SH-SY5Y (cell line): ENCODE measurements at regions not wholly inside any gene's neighbourhood (a gene's known extent, or its start where the extent isn't known, plus 50 kb on each side); places are given as distances from the start of the nearest gene placed in this dataset.

ENCODE experiments used
- GATA2 ChIP-seq: IDR thresholded peaks from 2 replicates; pipeline ENCODE4 v1.6.1; 2011; ENCODE audit warnings: mild to moderate bottlenecking, low read depth, low read length
- GATA3 ChIP-seq: IDR thresholded peaks from 2 replicates; pipeline ENCODE4 v1.6.1; 2011; ENCODE audit warnings: low read depth, mild to moderate bottlenecking, low read length, moderate library complexity

DNA sequence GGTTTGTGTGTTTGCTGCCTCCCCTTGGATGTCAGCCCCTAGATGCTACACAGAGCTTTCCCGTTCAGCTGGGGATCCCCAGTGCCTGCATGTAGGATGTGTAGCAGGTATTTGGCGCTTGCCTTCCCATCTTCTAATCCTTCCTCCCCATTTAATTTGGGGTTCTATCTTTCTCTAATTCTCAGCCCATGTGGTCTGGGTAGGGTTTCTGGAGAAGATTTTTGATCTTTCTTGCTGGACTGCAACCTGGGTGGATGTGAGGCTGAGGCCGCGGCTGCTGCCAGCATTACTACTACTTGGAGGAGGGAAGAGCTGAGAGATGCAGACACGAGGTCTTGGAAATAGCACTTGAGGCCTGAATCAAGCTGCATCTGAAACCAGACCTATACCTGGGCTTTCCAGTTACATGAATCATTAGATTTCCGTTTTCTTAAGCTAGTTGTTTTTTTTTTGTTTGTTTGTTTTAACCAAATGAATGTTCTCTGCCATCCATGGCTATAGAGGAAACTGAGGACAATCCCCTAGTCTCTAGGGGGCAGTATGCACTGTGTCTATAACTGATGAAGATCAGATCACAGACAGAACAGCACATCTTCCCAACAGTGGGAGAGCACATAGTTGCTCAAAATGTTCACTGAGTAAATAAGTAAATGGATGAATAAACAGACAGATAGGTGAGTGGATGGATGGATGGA lies 178.6 kb downstream of the FGF18 start:
- TF ChIP-seq GATA3 = no peak
- TF ChIP-seq GATA2 = no peak

- TF ChIP-seq GATA3 = no peak
- TF ChIP-seq GATA2 = no peak
Measured at GRCh38 chr5:171598641-171599152, 179.2 kb downstream of the FGF18 start.

DNA sequence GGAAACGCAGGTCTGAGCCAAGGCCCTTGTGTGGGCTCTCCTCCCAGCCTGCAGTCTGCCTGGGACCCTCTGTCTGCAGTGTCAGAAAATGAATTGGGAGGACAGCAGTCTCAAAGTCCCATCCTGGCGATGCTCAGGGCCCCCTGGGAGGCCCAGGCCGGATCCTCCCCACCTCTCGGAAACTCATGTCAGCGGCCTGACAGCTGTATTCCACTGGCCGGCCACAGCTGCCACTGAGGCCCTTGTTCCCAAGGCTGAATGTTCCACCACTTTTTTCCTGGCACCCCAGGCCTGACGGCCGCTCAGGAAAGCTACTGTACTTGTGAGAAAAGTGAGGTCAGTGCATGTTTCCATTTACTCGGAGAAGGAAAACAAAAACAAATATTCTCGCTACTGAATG lies 180.0 kb downstream of the FGF18 start:
- no peak for TF ChIP-seq GATA3
- no peak for TF ChIP-seq GATA2

- TF ChIP-seq GATA2 (no peak), GATA3 (no peak)
Measured at GRCh38 chr5:171599957-171600612, 180.6 kb downstream of the FGF18 start.

- TF ChIP-seq GATA3 = no peak
- no peak for TF ChIP-seq GATA2
Measured at GRCh38 chr5:171600741-171601265, 181.4 kb downstream of the FGF18 start.

DNA sequence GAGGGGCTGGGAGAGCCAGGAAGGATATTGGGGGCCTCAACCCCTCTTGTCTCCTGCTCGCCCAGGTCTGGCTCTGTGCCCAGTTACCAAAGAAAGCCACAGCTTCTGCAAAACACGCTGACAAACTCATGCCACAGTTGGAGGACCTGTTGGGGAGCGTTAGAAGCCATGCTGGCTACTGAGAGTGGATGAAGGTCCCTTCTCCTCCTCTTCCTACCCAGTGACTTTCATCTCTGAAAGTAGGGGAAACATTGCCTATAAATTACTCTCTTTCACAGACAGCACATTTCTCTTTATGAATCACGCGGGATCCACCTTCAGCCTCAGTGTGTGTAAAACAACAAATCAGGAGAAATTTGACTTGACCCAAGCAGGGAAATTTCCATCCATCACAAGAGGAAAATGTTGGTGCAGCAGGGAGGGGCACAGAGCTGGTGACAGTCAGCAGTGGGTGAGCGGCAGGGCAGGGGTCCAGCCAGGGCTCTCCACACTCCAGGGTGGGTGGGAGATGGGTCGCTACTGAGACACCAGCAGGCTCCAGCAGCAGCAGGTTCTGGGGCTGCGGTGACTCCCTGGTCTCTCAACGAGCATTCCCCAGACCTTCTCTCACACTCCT lies 181.9 kb downstream of the FGF18 start:
- no peak for TF ChIP-seq GATA3
- no peak for TF ChIP-seq GATA2

GRCh38 chr5:171603591-171603990 lies 182.0 kb upstream of the SMIM23 start:
- no peak for TF ChIP-seq GATA2
- no peak for TF ChIP-seq GATA3

DNA sequence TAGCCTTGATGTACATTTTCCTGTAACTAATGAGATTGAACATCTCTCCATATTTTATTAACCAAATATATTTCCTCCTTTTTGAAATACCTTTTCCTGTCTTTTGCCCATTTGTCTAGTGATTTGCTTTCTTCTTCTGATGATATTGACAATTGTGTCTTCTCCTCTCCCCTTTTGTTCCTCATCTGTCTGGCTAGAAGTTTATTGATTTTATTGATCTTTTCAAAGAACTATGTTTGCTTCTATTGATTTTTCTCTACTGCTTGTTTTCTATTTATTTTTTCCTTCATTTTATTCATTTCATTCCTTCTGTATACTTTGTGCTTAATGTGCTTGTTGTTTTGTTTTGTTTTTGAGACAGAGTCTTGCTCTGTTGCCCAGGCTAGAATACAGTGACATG lies 181.4 kb upstream of the SMIM23 start:
- no peak for TF ChIP-seq GATA3
- TF ChIP-seq GATA2 = no peak

DNA sequence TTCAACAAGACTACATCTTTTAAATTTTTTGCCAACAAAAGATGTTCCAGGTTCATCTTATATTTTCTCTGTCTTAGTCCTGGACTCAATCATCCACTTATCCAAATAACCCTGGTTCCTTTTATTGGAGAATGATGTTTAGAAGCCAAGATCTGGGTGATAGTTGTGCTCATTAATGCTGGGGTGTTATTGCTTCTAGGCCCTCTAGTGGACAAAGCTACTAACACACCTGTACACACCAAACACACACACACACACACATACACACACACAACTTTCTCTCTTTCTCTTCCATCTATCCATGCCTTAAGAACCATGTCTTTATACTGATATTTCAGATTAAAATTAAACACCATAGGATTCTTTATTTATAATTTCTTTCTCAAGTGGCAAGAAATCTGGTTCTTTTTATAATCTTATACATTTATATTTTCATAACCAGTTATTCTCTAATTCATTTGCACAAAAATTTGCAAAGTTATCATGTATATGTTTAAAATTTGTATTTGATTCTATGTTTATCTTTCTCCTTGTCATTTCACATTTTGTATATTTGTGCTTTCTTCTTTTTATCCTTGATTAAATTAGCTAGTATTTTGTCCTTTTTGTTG lies 179.1 kb upstream of the SMIM23 start:
- TF ChIP-seq GATA2 (no peak), GATA3 (no peak)

GRCh38 chr5:171607863-171608262 lies 177.8 kb upstream of the SMIM23 start:
- TF ChIP-seq GATA3 = no peak
- no peak for TF ChIP-seq GATA2

DNA sequence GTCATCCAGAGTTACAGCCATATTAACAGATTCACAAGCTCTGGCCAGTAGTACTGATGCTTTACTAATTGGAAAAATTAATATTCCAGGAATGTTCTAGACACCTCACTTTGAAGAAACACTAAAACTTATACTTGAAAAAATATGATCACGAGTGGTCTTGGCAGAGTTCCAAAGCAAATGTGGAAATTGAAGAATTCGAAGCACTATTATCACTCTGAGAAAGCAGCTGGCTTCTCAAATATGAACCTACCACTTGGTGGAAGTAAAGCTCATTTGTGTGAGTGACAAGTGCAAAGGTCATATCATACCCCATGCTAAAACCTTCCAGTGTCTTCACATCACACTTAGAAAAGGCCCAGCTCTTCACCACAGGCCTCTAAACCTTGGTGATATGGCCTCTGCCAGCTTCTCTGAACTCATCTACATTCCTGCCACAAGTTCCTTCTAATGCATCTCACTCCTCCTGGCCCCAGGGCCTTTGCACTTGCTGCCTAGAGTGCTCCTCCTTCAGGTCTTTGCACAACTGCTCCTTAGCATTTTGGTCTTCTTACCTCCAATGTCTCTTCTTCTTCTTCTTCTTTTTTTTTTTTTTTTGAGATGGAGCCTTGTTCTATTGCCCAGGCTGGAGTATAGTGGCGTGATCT lies 175.7 kb upstream of the SMIM23 start:
- no peak for TF ChIP-seq GATA3
- no peak for TF ChIP-seq GATA2

DNA sequence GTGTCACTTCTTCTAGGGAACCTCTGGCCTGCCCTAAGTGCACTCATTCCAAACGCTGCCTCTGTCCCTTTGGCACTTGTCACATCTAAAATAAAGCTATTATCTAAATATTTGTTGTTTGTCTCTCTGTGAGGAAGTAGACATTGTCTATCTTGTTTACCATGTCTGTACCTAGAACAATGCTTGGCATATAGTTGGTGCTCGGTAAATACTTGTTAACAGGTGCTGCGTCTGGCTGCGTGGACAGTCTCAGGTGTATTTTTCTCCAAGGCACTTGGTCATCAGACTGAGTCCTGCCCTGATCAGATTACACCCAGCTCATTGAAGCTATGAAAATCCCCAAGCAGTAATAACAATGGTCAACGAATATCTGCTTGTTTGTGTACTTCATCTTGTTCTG lies 174.9 kb upstream of the SMIM23 start:
- TF ChIP-seq GATA2 (no peak), GATA3 (no peak)

- TF ChIP-seq GATA3 (no peak), GATA2 (no peak)
Measured at GRCh38 chr5:171612749-171613148, 172.9 kb upstream of the SMIM23 start.

DNA sequence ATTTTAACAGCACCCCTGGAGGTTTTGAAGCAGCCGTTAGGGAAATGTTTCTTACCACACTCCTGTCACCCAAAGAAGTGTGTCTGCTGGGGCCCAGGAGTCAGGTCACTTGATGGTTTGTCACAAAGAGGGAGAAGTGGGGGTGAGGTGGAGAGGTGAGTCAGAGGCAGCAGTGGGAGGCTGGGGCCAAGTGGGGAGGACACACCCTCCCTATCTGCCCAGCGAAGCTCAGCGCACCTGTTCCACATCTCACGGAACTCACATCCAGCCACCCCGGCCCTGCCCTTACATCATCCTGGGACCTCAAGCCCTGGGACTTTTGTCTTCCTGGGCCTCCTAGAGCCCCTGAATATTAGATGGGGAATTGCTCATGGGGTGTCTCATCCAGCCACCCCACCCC lies 171.1 kb upstream of the SMIM23 start:
- no peak for TF ChIP-seq GATA3
- TF ChIP-seq GATA2 = no peak
